ENCODE measurements at regions not wholly inside any gene's neighbourhood (a gene's known extent, or its start where the extent isn't known, plus 50 kb on each side); places are given as distances from the start of the nearest gene placed in this dataset.
"Not testable (repeated sequence)": the region's sequence is repeated elsewhere in the genome, so short reads cannot be mapped to it uniquely, and the experiment has no call there.

DNA sequence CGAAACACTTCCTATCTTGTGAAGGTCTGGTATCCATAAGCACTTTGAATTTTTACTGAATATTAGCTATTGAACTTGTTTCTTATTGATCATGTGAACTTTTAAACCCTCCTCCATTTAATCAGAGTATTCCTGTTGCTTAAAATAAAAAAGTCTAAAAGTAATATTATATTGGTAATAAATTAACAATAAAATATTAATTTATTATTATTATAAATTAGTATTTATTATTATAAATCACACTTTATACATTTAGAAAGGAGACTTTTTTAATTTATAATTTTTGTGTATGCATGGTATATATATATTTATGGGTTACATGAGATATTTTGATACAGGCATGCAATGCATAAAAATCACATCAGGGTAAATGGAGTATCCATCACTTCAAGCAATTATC, 295.4 kb upstream of the NETO1 start:
- no peak for DNase-seq

- no peak for DNase-seq
Observed at GRCh38 chr18:73156117-73156516, 288.3 kb upstream of the NETO1 start.

DNA sequence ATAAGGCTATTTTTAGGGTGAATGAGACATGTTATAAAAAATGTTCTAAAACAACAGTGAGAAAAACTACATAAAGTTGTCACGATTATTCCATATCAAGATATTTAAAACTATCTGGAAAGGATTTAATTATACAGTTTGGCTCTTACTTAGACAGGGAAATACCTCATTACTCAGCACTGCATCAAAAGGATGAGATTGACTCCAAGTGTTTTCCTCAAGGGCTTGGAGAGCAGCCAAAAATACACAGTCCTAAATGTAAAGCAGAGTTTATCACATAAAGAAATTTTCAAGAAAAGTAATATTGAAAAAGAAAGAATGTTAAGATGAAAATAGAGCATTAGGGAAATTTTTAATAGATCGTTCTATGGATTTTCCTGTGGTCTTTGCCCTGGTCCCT, 285.5 kb upstream of the NETO1 start:
- no peak for DNase-seq

DNA sequence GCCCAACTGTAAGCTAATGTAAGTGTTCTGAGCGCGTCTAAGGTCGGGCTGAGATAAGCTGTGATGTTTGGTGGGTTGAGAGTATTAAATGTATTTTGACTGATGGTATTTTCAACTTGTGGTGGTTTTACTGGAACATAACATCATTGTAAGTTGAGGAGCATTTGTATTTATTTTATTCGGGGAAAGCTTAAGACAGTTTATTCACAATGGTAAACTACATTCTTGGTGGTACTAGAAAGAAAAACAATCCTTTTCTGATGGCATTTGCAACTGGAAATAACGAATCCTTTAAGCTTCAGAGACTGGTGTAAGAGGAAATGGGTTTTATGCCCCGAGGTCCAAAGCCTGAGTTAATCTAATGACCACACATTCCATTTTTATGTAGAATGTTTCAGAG, 283.3 kb upstream of the NETO1 start:
- no peak for DNase-seq

GRCh38 chr18:73150199-73150598, 282.4 kb upstream of the NETO1 start:
- DNase-seq: no peak

DNA sequence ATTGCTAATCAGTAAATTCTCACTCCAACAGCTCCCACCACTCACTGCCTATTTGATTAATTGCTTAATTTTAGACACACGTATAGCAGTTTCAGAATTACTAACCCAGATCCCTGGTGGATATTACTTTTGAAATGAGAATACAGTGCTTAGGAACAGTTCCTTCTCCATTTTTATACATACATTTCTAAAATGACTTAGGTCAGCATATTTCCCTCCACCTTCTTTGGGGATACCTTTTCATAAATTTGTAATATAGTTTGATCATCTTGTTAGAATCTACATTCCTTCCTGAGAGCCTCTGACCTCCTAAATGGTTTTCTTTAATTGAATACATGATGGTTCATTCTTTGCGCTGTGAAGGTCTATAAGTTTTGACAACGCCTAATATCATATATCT, 279.8 kb upstream of the NETO1 start:
- no peak for DNase-seq

DNA sequence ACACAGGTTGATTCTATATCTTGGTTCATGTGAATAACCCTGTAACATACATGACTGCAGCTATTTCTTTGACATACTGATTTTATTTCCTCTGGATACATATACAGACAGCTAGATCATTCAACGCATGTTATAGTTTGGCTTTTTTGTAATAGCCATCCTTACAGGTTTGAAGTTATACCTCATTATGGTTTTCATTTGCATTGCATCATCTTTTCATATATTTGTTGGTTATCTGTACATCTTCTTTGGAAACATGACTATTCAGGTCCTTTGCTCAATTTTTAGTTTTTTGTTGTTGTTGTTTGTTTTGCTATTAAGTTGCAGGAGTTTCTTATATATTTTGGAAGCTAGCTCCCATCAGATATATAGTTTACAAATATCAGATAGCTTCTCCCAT, 276.2 kb upstream of the NETO1 start:
- DNase-seq: no peak

GRCh38 chr18:73136134-73136533, 268.3 kb upstream of the NETO1 start:
- DNase-seq: no peak

DNA sequence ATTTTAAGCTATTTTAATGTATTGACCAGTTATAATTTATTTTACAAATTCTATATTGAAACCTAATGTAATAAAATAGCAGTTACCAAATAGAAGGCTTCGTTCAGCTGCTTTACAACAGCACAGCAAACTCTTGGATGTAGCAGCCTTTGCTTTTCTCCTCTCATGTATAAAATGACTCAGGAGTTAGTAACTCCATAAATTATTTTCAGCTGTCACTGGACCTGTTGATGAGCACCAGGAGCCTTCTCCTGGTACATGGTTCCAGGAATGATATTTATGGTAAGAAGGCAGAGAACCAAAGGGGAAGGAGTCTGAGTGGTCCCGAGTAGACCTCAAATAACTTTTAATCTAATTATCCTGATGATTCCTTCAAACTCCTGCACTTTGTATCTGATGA, 256.4 kb upstream of the NETO1 start:
- DNase-seq: no peak

DNA sequence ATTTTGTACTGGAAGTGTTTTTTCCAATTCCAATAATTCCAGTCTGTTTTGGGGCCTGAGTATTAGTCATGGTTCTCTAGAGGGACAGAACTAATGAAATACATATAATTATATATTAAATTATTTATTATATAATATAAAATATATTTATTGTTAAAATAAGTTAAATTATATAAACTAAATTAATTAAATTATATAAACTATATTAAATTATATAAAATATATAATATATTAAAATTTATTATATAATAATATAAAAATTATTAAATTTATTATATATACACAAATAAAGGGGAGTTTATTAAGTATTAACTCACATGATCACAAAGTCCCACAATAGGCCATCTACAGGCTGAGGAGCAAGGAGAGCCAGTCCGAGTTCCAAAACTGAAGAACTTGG, 253.4 kb upstream of the NETO1 start:
- DNase-seq: no peak

DNA sequence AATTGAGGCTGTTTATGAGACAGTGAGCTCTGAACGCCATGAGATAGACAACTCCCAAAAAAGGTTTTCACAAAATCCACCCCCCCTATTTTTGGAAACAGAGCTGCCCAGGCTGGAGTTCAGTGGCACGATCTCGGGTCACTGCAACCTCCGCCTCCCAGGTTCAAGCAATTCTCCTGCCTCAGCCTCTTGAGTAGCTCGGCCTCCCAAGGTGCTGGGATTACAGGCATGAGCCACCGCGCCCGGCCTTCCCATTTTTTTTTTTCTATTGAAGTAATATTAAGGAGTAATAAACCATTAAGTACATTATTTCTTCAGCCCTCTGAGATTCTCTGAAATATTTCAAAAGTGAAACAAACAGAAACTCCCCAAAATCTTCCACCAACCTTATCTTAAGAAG, 252.8 kb upstream of the NETO1 start:
- no peak for DNase-seq

DNA sequence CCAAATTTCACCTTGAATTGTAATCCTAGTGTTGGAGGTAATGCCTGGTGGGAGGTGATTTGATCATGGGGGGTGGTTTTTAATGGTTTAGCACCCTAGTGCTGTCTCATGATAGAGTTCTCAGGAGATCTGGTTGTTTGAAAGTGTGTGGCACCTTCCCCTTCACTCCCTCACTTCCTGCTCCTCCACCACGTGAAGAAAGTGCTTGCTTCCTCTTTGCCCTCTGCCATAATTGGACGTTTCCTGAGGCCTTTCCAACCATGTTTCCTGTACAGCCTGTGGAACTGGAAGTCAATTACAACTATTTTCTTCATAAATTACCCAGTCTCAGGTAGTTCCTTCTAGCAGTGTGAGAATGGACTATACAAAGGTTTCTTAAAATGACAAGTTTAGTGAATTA, 251.8 kb upstream of the NETO1 start:
- no peak for DNase-seq

GRCh38 chr18:73118121-73118816, 250.5 kb upstream of the NETO1 start:
- no peak for DNase-seq

- no peak for DNase-seq
Observed at GRCh38 chr18:73110307-73110706, 242.5 kb upstream of the NETO1 start.

DNA sequence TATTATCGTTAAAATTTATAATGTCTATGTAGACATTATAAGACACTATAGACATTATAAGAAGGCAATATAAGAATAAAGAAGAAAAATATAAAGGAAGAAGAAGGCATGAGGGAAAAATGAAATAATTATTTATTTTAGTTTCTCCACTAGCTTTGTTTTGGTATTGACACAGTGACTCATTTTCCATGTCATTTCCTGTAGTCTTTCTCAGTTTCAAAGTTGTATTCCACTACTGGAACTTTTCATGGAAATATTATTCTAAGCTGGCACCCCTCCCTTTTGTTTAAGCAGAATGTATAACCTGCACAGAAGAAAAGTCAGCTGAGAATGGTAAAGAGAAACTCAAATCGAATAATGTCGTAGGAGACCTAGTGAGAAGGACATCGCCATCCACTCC, 234.2 kb upstream of the NETO1 start:
- DNase-seq: no peak

- not testable (repeated sequence) for DNase-seq
Observed at GRCh38 chr18:73101491-73101890, 233.7 kb upstream of the NETO1 start.

GRCh38 chr18:73099759-73100158, 232.0 kb upstream of the NETO1 start:
- DNase-seq: no peak

DNA sequence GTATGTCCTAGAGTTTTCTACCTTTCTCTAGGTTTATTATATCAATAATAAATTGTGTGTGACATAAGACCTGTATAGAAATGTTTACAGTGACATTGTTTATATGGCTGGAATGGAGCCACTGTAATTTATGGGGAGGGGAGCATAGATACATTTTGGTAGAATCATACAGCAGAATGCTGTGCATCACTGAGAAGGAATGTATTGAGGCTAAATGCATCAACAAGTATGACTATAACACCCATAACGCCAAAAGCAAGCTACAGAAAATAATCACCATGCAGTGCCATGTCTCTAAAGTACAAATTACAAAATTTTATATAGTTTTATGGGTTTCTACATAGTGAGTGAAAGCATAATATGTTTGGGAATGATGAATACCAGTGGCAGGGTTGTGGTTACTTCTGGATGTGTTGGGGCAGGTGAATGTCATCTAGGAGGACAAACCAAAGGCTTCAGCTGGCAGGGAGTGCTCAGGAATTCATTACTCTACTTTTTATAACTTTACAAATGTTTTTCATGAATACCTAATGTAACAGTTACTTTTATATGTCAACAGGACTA, 226.0 kb upstream of the NETO1 start:
- no peak for DNase-seq

GRCh38 chr18:73088445-73088844, 220.7 kb upstream of the NETO1 start:
- DNase-seq: no peak

- no peak for DNase-seq
Observed at GRCh38 chr18:73087282-73087977, 219.6 kb upstream of the NETO1 start.

DNA sequence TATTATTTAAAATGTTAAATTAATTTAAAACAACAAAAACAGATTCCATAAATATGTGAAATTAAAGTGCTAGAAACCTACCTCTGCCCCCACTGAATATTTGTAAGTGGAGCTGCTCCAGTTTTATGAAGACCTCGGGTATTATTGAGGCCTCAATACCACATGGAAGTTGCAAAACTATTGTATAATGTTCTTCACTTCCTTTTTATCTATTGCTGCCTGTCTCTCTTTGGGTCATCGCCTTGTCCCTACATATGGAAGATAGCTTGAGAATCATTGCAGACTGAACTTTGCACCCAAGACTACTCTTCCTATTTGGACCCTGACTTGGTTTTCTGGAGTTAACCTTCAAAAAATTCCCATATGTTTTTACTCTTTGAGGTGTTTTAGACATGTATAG, 212.1 kb upstream of the NETO1 start:
- no peak for DNase-seq

DNA sequence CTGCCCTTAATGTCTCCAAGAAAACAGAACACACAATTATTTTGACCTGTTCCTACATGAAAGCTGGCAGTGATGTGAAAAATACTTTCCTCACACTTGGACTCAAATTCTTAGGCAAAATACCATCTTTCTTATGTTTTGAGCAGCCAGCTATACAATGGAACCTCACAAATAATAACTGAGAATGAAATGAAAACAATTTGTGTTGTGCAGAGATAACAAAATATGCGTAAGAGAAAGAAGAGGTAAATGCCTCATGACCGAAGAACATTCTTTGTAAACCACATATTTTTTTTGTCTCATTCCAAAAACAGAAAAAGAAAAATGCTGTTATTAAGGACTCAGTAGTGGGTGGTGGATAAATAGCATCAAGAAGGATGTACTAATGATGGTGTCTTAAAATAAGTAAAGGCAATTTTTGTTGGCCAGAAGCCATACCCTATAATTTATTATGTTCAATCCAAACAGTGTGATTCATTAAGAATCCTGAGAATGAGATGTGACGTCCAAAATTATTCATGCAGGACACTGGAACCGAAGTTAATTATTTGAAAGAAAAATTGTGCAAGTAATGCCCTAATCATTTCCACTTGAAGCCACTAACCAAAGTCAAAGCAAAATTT, 193.0 kb upstream of the NETO1 start:
- no peak for DNase-seq

DNA sequence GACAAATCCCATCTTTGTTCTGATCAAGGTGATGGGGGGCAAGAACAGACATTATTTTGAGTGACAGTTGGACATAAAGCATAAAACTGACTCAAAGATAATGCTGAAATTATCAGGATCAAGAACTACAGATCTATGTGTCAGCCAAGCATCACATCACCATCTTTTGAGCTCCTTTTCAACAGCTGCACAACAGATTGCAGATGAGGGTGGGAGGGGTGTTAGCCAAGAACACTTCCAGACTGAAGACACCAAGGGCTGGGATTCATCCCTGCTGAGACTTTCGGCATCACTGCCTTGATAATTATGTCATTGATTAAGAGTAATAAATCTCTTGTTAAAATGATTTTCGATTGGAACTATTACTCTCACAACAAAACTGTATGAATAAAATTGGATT, 191.5 kb upstream of the NETO1 start:
- no peak for DNase-seq

- DNase-seq: no peak
Observed at GRCh38 chr18:73047688-73048087, 179.9 kb upstream of the NETO1 start.

All from CD4-positive, alpha-beta T cell treated with Interleukin-4 for 4 hours (primary cell).